Panc1 (cell line): ENCODE measurements at regions not wholly inside any gene's neighbourhood (a gene's known extent, or its start where the extent isn't known, plus 50 kb on each side); places are given as distances from the start of the nearest gene placed in this dataset.

Experiments used
- ATAC-seq: fragments of 200-7000 bp; cut with Tn5 transposase; 2 replicates; pipeline ENCODE4 v1.9.1; 2020; ENCODE audit warnings: mild to moderate bottlenecking, moderate library complexity
- BruUV-seq: library from RNA; stranded (reverse); fragments of 400-500 nt; replicated peaks from 2 replicates; lab custom pipeline; 2021; lab: Mats Ljungman, UMichigan
- CTCF ChIA-PET: fragments of 300-600 bp; sonication (Branson Sonifier 250); formaldehyde crosslinking; loops from one replicate; lab custom pipeline; 2022; ENCODE audit warnings: antibody characterized with exemption; lab: Charles Lee
- POLR2A ChIA-PET: fragments of 300-600 bp; sonication (Branson Sonifier 250); formaldehyde crosslinking; loops from one replicate; lab custom pipeline; 2022; ENCODE audit warnings: antibody characterized with exemption; lab: Charles Lee
- DNase-seq: peaks from one replicate; pipeline ENCODE4 v3.0.0-alpha.2; 2010; ENCODE audit warnings: low read depth, low spot score
- H3K27ac ChIP-seq: 2 replicates; pipeline ENCODE4 v1.5.1; 2011; ENCODE audit warnings: mild to moderate bottlenecking, low read length, inconsistent platforms
- H3K27me3 ChIP-seq: fragments of 200-500 bp; sonication (Bioruptor generic); 2 replicates; pipeline ENCODE4 v1.6.0; 2014; ENCODE audit warnings: low read length, inconsistent platforms; ENCODE audit not compliant: control insufficient read depth, insufficient read depth
- H3K36me3 ChIP-seq: fragments of 200-500 bp; sonication (Bioruptor generic); 2 replicates; pipeline ENCODE4 v1.5.1; 2014; ENCODE audit warnings: inconsistent platforms, mild to moderate bottlenecking, low read length, moderate library complexity; ENCODE audit not compliant: control insufficient read depth, insufficient read depth
- H3K4me1 ChIP-seq: 2 replicates; pipeline ENCODE4 v1.5.1; 2011; ENCODE audit warnings: inconsistent platforms, mild to moderate bottlenecking, low read length, moderate library complexity; ENCODE audit not compliant: control insufficient read depth, insufficient read depth
- H3K4me3 ChIP-seq, 2 experiments: 2 replicates each; pipeline ENCODE4 v1.5.1; 2011 to 2012; ENCODE audit warnings: low read depth in 2 of 2, low read length in 2 of 2, mild to moderate bottlenecking in 2 of 2, inconsistent platforms in 1 of 2, moderate library complexity in 1 of 2
- H3K9me3 ChIP-seq: fragments of 200-500 bp; sonication (Bioruptor generic); 2 replicates; pipeline ENCODE4 v1.5.1; 2014; ENCODE audit warnings: low read depth, mild to moderate bottlenecking, inconsistent platforms, low read length, moderate library complexity; ENCODE audit not compliant: control insufficient read depth, insufficient read depth
- CTCF ChIP-seq: fragments of 450-650 bp; IDR thresholded peaks from 2 replicates; pipeline ENCODE4 v1.5.1; 2017; ENCODE audit warnings: mild to moderate bottlenecking
- POLR2AphosphoS5 ChIP-seq: IDR thresholded peaks from 2 replicates; pipeline ENCODE4 v1.6.1; 2012; ENCODE audit warnings: mild to moderate bottlenecking, low read depth, low read length, moderate library complexity
- SIN3A ChIP-seq: IDR thresholded peaks from 2 replicates; pipeline ENCODE4 v1.6.1; 2012; ENCODE audit warnings: low read depth, mild to moderate bottlenecking, low read length, moderate library complexity, borderline replicate concordance; ENCODE audit not compliant: insufficient read depth
- TCF7L2 ChIP-seq: IDR thresholded peaks from 2 replicates; pipeline ENCODE4 v1.6.1; 2011; ENCODE audit warnings: mild to moderate bottlenecking, low read depth, low read length, inconsistent platforms
- in situ Hi-C: cut with HindIII; loops from 2 replicates; pipeline ENCODE4 v1.10.0; 2016; ENCODE audit warnings: low sequenced_read_pairs, low pct_unique_long_range_greater_than_20kb
- intact Hi-C: fragments of 100-400 bp; cut with micrococcal nuclease; formaldehyde crosslinking; loops from one replicate; pipeline ENCODE4 v1.10.0; 2022; ENCODE audit not compliant: unreplicated experiment
- TF ChIP-seq, protein P1 (sequence below), 2 experiments: IDR thresholded peaks; 2 replicates each; pipeline ENCODE4 v1.6.1; 2011 to 2012; ENCODE audit warnings: low read depth in 2 of 2, control low read depth in 1 of 2, low read length in 1 of 2, mild to moderate bottlenecking in 1 of 2, moderate library complexity in 1 of 2; ENCODE audit not compliant: insufficient read depth in 1 of 2

DNA sequence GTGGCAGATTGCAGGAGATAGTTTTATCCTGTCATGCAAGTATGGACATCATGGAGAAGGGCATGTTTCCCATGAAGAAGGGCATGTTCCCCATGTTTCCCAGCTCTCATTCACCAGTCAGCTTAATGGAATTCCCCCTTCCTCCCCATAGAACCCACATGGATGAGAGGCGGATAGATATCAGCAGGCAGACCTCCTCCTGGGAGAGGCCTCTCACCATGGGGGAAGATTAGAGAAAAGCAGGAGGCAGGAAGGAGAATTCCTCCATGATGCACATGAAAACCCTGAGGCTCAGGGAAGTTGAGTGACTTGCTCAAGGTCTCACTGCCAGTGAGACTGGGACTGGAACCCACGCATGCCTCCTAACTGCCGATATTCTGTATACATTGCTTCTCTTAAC, 92.9 kb upstream of the FOXN3 start:
- Histone ChIP-seq H3K9me3 (no peaks in the 10 kb centered on the region), H3K36me3 (no peaks in the 10 kb centered on the region), H3K4me1 (no peaks in the 10 kb centered on the region), H3K27ac (no peak overlapping the region), H3K4me3 (no peak overlapping the region), H3K27me3 (no peaks in the 10 kb centered on the region)
- DNase-seq (no peak), ATAC-seq (no peak)
- ChIA-PET CTCF (no interaction called here), POLR2A (no interaction called here)
- no TSS peak for BruUV-seq
- in situ Hi-C loops (no loop called here), intact Hi-C loops (no loop called here)
- no peak for TF ChIP-seq POLR2AphosphoS5

GRCh38 chr14:89508863-89509262, 91.8 kb upstream of the FOXN3 start:
- Histone ChIP-seq H3K4me3 (no peak overlapping the region), H3K9me3 (no peaks in the 10 kb centered on the region), H3K36me3 (no peaks in the 10 kb centered on the region), H3K4me1 (no peaks in the 10 kb centered on the region), H3K27me3 (no peaks in the 10 kb centered on the region), H3K27ac (no peak overlapping the region)
- BruUV-seq: no TSS peak
- no peak for DNase-seq
- in situ Hi-C loops: no loop called here
- ChIA-PET CTCF (no interaction called here), POLR2A (no interaction called here)
- intact Hi-C loops: no loop called here
- TF ChIP-seq, protein P1, sequence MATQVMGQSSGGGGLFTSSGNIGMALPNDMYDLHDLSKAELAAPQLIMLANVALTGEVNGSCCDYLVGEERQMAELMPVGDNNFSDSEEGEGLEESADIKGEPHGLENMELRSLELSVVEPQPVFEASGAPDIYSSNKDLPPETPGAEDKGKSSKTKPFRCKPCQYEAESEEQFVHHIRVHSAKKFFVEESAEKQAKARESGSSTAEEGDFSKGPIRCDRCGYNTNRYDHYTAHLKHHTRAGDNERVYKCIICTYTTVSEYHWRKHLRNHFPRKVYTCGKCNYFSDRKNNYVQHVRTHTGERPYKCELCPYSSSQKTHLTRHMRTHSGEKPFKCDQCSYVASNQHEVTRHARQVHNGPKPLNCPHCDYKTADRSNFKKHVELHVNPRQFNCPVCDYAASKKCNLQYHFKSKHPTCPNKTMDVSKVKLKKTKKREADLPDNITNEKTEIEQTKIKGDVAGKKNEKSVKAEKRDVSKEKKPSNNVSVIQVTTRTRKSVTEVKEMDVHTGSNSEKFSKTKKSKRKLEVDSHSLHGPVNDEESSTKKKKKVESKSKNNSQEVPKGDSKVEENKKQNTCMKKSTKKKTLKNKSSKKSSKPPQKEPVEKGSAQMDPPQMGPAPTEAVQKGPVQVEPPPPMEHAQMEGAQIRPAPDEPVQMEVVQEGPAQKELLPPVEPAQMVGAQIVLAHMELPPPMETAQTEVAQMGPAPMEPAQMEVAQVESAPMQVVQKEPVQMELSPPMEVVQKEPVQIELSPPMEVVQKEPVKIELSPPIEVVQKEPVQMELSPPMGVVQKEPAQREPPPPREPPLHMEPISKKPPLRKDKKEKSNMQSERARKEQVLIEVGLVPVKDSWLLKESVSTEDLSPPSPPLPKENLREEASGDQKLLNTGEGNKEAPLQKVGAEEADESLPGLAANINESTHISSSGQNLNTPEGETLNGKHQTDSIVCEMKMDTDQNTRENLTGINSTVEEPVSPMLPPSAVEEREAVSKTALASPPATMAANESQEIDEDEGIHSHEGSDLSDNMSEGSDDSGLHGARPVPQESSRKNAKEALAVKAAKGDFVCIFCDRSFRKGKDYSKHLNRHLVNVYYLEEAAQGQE (IDR thresholded peaks at IDR 0.05; ENCODE audit: insufficient read depth in 1 of 2, low read depth in 2 of 2, low read length in 1 of 2): no peak
- no peak for TF ChIP-seq POLR2AphosphoS5
- no peak for TF ChIP-seq SIN3A
- TF ChIP-seq TCF7L2: no peak
- TF ChIP-seq CTCF: no peak
- no peak for ATAC-seq

DNA sequence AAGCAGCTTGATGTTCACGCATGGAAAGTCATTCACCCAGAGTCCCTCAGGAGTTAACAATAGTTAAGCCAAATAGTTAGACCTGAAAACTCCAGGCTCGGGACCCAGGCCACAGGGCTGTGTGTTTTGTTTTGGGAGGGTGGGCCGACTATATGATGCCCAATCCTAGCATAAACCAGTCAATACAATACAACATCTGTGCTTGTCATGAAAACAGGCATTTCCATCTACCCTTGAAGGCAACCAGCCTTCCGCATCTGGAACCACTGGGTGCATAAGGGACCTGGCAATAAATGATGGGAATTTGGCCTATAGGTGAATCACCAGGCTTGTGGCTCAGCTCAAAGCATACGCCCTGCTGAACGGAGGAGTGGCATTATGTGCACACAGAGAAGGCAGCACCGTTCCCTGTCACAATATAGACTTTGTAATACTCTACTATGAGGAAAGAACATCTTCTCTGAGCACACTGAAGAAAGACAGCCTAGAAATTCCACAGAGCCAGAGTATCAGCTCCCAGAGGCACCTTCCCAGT, 91.0 kb upstream of the FOXN3 start:
- no peak overlapping the region for H3K4me3 ChIP-seq
- no peaks in the 10 kb centered on the region for H3K4me1 ChIP-seq
- no peaks in the 10 kb centered on the region for H3K9me3 ChIP-seq
- no peaks in the 10 kb centered on the region for H3K36me3 ChIP-seq
- H3K27ac ChIP-seq: no peak overlapping the region
- POLR2A ChIA-PET: no interaction called here
- BruUV-seq: no TSS peak
- CTCF ChIA-PET: no interaction called here
- peak; percentile 27 for DNase-seq
- intact Hi-C loops: no loop called here
- TF ChIP-seq CTCF (no peak), POLR2AphosphoS5 (no peak), TCF7L2 (no peak), SIN3A (no peak)
- TF ChIP-seq, protein P1 (IDR thresholded peaks at IDR 0.05; ENCODE audit: insufficient read depth in 1 of 2, low read depth in 2 of 2, low read length in 1 of 2): no peak
- in situ Hi-C loops: no loop called here
- ATAC-seq: peak; percentile 66; the same call in 1 of the 2 replicates
- H3K27me3 ChIP-seq: no peaks in the 10 kb centered on the region
